ENCODE measurements at regions not wholly inside any gene's neighbourhood (a gene's known extent, or its start where the extent isn't known, plus 50 kb on each side); places are given as distances from the start of the nearest gene placed in this dataset.

- no peak overlapping the region for H3K27ac ChIP-seq
- no peak for TF ChIP-seq CTCF (conservative IDR thresholded peaks at IDR 0.05)
Observed at GRCh38 chr3:22661121-22661700, 541.9 kb upstream of the UBE2E2 start.

- H3K27ac ChIP-seq, result no peak overlapping the region
Observed at GRCh38 chr3:22665528-22665927, 537.6 kb upstream of the UBE2E2 start.

GRCh38 chr3:22666736-22667135 is 536.4 kb upstream of the UBE2E2 start:
- TF ChIP-seq CTCF (conservative IDR thresholded peaks at IDR 0.05), result no peak
- no peak overlapping the region for H3K27ac ChIP-seq

More at GRCh38 chr3:22665528-22665927, 537.6 kb upstream of the UBE2E2 start:
- TF ChIP-seq CTCF (conservative IDR thresholded peaks at IDR 0.05), result no peak

- no peak overlapping the region for H3K27ac ChIP-seq
- no peak; the same call in 1 of the 2 replicates for TF ChIP-seq CTCF (conservative IDR thresholded peaks at IDR 0.05)
Observed at GRCh38 chr3:22671848-22672247, 531.3 kb upstream of the UBE2E2 start.

GRCh38 chr3:22684739-22685138 is 518.4 kb upstream of the UBE2E2 start:
- TF ChIP-seq CTCF (conservative IDR thresholded peaks at IDR 0.05), result no peak

GRCh38 chr3:22685597-22685996 is 517.5 kb upstream of the UBE2E2 start:
- peak; percentile 80 for TF ChIP-seq CTCF (conservative IDR thresholded peaks at IDR 0.05)
- H3K27ac ChIP-seq, result no peak overlapping the region

More at GRCh38 chr3:22684739-22685138, 518.4 kb upstream of the UBE2E2 start:
- peak overlapping the region; percentile 35 for H3K27ac ChIP-seq

GRCh38 chr3:22691407-22691806 is 511.7 kb upstream of the UBE2E2 start:
- peak overlapping the region; percentile 79 for H3K27ac ChIP-seq

More at GRCh38 chr3:22691407-22691806, 511.7 kb upstream of the UBE2E2 start:
- TF ChIP-seq CTCF (conservative IDR thresholded peaks at IDR 0.05), result no peak
